COLO668 (cell line): ENCODE measurements at regions not wholly inside any gene's neighbourhood (a gene's known extent, or its start where the extent isn't known, plus 50 kb on each side); places are given as distances from the start of the nearest gene placed in this dataset.

Experiments
- DNase-seq: peaks from one replicate; lab custom pipeline; 2025; ENCODE audit not compliant: unreplicated experiment; lab: John Stamatoyannopoulos, UW

DNA sequence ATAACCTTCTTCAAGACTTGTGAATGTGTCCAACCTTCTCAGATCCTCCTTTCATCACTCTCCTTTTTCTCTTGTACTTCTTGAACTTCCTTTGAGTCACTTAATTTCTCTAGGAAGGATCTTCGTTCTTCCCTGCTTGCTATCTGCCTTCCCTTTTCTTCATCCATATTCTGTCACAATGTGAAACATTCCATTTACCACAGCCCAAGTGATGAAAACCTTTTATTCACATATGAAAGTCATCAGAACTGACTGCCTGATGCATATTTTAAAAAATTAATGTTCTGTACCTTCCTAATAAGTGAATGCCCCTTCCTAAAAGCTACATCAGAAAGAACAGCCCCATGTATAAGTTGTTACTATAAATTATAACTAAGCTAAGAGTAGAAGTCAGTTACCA lies 520.4 kb upstream of the LUZP2 start:
- DNase-seq, result no peak

DNA sequence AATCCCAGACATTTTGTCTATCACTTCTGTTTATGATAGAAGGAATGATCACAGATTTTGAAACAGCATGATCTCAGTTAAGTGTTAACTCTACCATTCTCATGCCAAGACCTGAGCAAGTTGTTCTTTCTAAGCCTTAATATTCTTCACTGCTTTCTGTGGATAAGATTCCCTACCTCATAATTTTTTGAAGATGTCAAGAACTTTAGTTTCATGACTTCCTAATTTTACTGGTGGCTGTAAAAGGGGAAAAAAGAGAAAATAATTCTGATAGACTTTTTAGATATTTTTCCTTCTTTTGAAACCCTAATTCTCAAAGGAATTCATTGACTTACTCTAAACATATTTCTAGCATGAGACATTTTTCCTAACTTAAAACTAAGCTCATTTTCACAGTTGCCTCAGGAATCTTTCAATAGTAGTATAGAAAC lies 520.0 kb upstream of the LUZP2 start:
- DNase-seq, result no peak

DNA sequence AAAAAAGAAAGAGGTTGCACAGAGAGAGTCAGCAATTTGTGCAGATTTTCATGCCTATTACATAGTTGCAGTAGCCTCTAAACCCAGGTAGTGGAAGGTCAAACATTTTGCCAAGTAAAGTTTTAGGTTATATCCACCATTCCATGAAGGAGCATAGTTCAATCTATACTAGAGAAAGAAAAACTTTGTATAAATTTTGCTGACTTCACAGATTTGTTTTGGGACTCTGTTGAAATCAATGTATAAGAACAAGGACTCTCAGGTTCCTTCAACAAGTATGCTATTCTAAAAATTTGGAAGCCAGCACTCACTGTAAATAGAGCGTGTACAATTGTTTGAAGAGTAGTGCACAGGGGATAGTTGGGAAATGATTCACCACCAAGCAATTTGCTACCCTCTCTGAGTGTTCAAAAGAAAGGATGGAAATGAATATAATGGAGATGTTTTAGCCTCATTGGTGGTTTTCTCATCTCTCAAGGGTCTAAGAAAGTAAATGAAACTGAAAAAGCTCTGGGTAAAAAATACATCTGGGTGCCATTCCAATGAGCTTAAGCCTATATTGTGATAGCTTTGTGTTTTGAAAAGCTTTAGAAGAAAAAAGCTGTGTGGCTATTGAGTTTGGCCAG lies 508.4 kb upstream of the LUZP2 start:
- DNase-seq, result no peak

DNA sequence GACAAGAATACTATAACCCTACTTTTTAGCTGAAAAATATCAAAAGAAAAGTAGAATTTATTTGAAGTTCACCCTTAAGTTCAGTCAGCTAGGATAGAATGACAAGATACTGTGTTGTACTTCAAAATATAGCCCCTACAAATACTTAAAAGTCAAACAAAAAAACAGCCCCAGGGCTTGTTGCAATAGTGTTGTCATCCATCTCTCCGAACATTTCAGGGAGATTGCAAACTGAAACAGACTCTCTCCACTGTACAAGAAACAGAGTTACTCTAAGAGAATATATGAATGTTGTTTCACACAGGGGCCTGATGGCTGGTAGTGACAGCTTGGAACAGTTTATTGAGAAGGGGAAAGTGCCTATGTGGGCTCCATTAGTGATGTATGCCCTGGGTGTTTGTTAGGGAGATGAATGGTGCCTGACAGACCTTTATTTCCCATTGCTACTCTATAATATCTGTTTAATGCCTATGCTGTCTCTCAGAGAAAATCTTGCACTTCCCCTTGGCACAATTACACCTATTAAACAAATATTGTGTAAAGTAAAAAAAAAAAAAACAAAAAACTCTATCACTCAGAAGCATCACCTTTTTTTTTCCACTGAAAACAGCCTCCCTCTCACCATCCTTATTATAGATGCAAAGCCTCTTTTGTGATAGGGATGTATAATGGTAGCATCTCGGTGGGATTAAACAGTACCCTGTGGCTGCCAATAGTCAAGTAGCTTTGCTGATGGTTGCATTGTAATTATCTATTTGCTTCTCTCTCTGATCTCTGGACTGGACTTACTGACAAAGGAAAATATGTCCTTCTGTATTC lies 506.3 kb upstream of the LUZP2 start:
- DNase-seq, result no peak

DNA sequence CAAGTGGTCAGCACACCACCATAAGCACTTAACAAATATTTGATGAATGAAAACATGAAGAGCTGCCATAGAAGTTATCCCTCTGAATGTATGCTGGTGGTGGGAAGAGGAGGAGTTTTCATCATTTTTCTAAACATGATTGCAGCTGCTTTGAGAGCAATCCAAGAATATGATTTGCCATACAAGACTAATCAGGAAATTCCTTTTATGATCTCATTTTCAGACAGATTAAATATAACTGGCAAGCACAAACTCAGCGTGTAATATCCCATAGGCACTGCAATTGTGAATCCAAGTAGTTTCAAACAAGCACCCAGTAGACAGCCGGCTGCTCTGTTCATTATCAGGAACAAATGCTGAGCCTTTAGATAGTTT lies 505.7 kb upstream of the LUZP2 start:
- no peak for DNase-seq

DNA sequence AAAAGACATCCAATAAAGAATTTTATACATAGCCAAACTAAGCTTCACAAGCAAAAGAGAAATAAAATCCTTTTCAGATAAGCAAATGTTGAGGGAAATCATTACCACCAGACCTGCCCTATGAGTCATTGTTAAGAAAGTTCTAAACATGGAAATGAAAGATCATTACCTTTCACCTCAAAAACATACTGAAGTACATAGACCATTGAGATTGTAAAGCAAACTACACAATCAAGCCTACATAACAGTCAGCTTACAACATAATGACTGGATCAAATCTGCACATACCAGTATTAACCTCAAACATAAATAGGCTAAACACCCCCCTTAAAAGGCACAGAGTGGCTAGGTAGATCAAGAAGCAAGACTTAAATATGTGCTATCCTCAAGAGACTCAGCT lies 501.0 kb upstream of the LUZP2 start:
- no peak for DNase-seq

DNA sequence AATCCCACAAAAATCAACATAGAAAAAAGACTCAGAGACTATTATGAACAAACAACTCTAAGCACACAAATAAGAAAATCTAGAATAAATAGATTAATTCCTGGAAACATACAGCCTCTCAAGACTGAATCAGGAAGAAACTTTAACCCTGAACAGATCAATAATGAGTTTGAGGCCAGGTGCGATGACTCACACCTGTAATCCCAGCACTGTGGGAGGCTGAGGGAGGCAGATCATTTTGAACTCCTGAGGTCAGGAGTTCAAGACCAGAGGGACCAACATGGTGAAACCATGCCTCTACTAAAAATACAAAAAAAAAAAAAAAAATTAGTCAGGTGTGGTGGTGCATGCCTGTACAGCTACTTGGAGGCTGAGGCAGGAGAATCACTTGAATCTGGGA lies 499.5 kb upstream of the LUZP2 start:
- DNase-seq, result no peak

DNA sequence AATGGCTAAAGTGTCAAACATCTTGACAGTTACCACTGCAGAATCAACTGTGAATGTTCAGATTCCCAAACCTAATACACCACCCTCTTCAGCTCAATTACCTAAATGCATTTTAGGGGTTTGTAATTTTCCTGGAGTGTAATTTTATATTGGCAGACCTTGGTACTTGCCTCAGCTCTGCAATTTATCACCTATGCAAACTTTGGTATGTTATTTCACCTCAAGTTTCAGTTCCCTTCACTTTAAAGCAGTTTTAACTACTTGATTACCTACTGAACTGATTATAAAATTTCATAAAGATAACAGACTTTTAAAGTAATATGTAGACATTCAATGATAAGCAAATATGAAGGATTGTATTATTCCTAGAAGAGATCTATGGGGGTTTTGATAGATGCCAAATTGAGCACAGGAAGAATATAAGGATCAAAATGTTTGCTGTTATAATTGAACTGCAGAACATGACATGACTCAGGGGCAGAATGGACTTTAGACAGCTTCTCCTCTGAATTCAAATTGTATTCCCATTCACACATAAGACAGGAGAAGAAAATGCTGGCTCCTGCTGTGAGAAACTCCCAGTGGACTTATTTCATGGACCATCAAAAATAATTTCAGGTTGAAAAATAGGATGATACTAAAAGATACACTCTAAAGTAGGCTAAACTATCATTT lies 491.5 kb upstream of the LUZP2 start:
- DNase-seq, result no peak

DNA sequence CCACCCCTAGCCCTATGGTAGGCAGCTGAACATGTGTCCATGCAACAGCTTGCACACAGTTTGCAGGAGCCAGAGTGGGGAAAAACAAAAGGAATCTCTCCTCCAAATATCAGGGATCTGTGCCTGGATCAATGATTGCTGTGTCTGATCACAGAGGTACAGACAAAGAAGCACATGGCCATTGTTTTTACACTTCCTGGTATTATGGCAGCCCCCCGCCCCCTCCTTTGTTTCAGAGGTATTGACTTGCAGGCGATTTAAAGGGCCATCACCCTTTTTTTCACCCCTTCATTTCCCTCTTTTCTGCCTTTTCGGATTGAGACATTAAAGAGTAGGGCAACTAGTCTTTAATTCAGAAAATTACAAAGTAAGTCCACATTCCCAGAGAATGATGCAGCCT lies 453.0 kb upstream of the LUZP2 start:
- no peak for DNase-seq

DNA sequence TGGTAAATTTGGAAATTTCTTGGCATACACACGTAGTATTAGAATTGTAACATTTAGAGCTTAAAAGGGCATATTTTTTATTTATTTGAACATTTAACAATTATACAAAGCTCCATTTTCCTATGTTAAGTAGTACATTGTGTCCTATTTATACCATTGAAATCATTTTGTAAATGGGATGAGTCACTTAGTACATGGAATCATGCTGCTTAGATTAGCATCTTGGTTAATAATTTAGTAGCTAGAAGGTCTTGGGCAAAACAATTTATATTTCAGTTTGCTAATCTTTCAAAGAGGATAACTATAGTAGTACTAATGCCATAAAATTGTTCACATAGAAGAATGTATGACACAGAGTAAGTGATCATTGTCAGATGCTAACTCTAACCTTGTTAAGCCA lies 450.1 kb upstream of the LUZP2 start:
- no peak for DNase-seq

DNA sequence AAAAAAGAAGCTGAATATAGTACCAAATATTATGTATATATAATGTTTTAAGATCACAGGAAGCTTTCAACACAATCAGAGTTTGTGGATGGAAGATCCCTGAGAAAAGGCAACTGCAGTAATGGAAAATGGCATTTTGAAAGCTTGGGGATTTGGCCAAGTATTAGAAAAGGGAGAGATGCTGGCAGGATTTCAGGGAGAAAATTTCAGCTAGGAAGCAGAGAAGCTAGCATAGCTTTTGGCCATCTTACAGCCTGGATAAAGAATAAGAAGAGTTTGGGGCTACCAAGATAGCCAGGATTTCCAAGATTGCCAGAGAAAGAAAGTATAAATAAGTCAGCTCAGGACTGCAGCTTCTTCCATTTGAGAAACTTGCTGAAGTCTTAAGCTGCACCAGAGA lies 440.8 kb upstream of the LUZP2 start:
- no peak for DNase-seq

DNA sequence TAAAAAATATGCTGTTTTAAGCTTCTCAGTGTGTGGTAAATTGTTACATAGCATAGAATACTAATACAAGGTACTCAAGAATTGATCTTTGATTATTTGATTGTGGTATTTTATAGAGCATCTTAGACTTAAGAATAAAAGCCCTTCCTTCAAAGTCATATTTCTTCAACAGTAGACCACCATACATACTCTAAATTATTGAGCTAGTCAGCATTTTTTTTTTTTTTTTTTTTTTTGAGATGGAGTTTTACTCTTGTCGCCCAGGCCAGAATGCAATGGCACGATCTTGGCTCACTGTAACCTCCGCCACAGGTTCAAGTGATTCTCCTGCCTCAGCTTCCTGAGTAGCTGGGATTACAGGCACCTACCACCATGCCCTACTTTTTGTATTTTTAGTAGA lies 436.7 kb upstream of the LUZP2 start:
- DNase-seq, result no peak

DNA sequence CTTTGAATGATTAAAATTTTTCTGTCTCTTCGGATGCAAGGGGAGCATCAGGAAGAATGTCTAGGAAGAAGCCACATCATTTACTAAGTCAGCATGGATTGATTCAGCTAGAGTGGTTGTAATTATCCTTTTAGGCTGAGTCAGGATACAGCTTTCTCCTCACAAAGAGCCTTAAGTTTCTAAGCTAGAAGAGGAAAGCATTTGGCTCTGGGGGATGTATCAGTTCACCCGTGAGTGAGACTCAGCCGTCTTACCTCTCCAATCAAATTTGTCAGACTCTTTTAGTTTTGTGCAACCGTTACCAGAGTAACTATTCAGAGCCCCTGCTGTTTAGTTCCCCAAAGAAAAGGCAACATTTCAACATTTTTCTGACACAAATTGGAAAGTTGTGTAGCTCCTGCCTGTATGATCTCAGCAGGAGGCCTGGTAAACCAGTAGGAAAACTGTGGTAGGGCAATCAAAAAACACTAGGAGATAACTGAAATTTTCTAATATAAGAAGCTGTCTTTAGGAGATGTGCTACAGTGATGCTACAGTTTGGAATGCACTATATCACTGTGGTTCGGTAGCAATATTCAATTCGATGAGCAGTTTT lies 432.4 kb upstream of the LUZP2 start:
- DNase-seq, result no peak

DNA sequence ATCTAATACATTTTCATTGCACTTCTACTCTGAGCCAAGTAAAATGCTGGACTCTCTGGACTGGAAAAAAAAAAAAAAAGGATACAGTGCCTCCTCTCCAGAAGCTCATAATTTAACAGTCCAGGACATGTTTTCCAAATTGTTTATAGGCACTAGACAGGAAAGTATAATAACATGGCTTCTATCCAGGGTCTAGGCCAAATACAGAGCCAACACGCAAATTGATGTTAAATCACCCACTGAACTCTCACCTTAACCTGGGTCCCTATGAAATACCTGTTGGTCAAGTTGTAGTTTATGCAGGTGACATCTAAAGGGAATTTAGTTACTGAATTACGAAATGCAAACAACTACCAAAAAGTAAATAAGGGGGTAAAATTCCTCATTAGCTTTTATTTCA lies 428.7 kb upstream of the LUZP2 start:
- no peak for DNase-seq

DNA sequence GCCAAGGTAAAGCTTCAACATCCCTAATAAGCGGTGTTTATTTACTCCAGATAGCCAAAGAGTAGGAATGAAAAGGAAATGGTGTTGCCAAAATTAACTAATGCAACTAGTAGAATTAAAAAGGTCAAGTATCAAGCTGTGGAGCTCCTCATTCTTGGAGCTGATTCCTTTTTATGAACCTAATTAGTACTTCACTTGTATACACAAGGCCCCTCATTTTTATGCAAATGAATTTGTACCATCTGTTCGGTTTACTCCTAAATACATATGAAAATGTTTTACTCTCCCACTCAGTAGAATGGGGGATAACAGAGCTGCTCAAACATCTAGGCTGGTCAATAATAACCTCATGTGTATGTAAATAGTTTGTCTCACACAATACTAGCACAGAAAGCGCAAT lies 426.4 kb upstream of the LUZP2 start:
- DNase-seq, result no peak

DNA sequence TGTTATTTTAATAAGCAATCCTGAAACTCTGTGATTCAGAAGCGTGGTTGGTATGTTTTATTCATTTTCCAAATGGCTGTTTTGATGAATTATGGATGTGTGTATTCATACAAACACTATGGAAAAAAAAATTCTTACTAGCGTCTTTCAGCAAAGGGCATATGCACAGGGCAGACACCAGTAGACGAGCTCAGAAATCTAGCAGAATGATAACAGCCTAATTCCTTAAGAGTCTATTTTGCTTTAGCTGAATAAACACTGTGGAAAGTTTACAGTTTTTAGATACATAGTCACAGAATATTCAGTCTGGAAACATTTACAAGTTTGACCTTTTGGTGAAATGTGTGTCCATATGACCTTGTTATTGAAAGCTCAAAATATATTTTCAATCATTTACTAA lies 418.8 kb upstream of the LUZP2 start:
- no peak for DNase-seq

DNA sequence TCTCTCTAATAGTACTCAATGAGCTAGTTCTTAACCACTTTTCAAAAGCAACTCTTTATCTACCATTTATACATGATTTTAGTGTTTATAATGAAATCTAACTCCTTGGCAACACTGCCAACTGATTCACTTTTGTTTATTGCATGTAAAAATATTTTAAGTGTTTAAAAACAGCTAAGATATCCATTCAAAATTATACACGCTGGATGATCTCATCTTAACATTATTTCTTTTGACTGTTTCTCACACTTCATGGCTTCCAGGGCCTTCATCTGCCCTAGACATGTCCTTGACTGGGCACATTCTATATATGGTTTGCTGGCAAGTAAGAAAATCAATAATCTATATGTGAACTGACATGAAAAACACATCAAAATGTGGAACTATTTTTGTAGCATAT lies 414.6 kb upstream of the LUZP2 start:
- DNase-seq, result no peak

DNA sequence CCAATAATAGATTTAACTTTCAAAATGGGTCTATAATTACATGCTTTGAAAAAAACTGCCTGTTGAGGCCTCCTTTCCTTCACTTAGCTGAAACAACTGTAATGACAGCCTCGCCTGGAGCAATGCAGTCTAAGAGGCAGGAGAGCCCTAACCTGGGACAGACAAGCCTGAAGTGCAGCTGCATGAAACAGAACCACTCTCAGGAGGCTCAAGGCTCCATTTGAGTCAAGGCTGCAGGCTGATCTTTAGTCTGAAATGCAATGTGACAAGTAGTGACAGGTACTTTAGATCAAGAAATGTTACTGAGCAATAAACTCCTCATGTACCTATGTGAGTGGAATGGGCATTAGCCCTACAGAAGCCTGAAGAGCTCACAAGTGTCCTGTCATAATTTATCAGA lies 414.0 kb upstream of the LUZP2 start:
- no peak for DNase-seq

DNA sequence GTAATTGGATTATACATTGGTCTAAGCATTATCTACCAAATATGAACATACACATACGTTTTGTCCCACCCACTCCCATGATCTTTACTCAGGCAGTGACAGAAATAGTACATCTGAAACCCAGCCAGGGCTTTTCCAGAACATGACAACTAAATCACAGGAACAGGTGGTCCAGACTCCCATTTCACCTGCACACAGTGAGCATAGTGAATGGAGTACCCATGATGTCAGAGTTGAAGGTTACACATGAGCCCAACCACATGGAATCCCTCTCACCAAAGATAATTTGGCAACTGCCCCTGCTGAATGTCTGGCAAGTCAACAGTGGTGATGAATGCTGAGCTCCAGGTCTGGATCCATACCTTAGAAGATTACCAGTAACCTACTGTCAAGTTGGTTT lies 411.9 kb upstream of the LUZP2 start:
- DNase-seq, result no peak

DNA sequence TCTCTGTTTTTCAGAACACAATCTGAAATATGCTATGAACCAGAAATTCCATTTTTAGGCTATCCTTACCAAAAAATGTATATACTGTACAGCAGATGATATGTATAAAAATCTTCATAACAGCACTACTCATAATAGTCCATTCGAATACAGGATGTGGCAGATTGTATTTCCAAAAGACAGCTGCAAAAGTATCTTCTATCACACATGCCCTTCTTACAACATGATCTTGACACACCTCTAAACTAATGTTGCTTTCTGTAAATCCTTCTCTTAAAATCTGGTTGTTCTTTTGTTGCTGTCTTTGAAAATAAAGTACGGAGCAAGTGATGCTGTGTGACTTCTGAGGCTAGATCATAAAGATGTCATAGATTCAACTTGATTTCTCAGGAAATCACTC lies 409.9 kb upstream of the LUZP2 start:
- no peak for DNase-seq

DNA sequence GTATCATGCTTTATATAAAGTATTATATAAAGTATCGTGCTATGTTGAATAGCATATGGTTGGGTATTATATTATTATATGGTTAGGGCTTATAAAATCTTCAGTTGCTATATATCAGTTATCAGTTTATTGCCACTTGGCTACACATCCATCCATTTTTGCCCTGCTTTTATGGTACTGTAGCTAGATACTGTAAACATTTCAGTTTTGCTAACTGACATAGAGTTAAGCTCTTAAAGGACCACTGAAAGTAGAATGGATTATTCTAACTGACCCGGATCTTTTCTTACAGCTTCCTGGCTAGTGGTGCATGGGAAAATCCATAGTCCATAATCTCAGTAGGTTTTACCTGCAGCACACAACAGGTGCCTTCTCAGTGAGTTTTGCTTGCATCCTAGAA lies 405.3 kb upstream of the LUZP2 start:
- DNase-seq, result no peak

DNA sequence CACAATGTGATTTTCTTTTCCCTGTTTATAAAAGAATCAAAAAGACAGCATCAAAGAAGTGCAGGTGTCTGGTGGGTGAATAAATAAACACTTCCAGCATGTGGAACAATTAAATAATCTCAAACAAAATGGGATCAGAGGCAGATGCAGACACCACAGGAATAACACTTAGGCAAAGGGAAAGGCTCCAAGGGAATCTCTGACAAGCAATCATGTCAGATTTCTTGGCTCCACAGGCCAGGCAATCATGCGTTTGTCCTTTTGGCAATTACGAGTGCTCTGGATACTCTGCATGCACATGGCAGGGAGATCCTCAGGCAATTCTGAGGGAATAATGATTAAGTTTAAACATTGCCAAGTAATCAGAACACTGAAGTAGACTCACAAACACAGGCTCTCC lies 403.5 kb upstream of the LUZP2 start:
- no peak for DNase-seq
